IPS DF 4.7 (cell line): ENCODE measurements at regions not wholly inside any gene's neighbourhood (a gene's known extent, or its start where the extent isn't known, plus 50 kb on each side); places are given as distances from the start of the nearest gene placed in this dataset.

ENCODE experiments used
- DNase-seq: peaks from one replicate; pipeline ENCODE4 v3.0.0-alpha.2; 2013; ENCODE audit warnings: low spot score; ENCODE audit errors: extremely low read depth

- no peak for DNase-seq
These were observed 230.6 kb upstream of the CD180 start for GRCh38 chr5:67426961-67427849.

- DNase-seq: no peak
These were observed 228.9 kb upstream of the CD180 start for GRCh38 chr5:67425514-67425913.

GRCh38 chr5:67417839-67418238 lies 221.2 kb upstream of the CD180 start:
- DNase-seq: no peak

GRCh38 chr5:67416986-67417385 lies 220.4 kb upstream of the CD180 start:
- DNase-seq: no peak

GRCh38 chr5:67416133-67416937 lies 219.7 kb upstream of the CD180 start:
- no peak for DNase-seq

GRCh38 chr5:67414712-67415111 lies 218.1 kb upstream of the CD180 start:
- no peak for DNase-seq

GRCh38 chr5:67413721-67414120 lies 217.1 kb upstream of the CD180 start:
- DNase-seq: no peak

GRCh38 chr5:67409126-67409777 lies 212.7 kb upstream of the CD180 start:
- no peak for DNase-seq

- no peak for DNase-seq
These were observed 211.4 kb upstream of the CD180 start for GRCh38 chr5:67407979-67408378.

GRCh38 chr5:67405755-67406154 lies 209.2 kb upstream of the CD180 start:
- DNase-seq: no peak

- DNase-seq: no peak
These were observed 208.4 kb upstream of the CD180 start for GRCh38 chr5:67405101-67405364.

GRCh38 chr5:67404256-67405100 lies 207.9 kb upstream of the CD180 start:
- no peak for DNase-seq

GRCh38 chr5:67402526-67402925 lies 205.9 kb upstream of the CD180 start:
- DNase-seq: no peak

GRCh38 chr5:67401172-67401571 lies 204.6 kb upstream of the CD180 start:
- DNase-seq: no peak

- no peak for DNase-seq
These were observed 204.2 kb upstream of the CD180 start for GRCh38 chr5:67400752-67401151.

- DNase-seq: no peak
These were observed 199.3 kb upstream of the CD180 start for GRCh38 chr5:67395790-67396418.

GRCh38 chr5:67393211-67393610 lies 196.6 kb upstream of the CD180 start:
- DNase-seq: no peak

- no peak for DNase-seq
These were observed 194.3 kb upstream of the CD180 start for GRCh38 chr5:67390935-67391334.

- DNase-seq: no peak
These were observed 186.9 kb upstream of the CD180 start for GRCh38 chr5:67383451-67383850.

- no peak for DNase-seq
These were observed 184.8 kb upstream of the CD180 start for GRCh38 chr5:67381236-67381880.
